ENCODE measurements at regions not wholly inside any gene's neighbourhood (a gene's known extent, or its start where the extent isn't known, plus 50 kb on each side); places are given as distances from the start of the nearest gene placed in this dataset.

GRCh38 chr16:85353839-85354685, 241.8 kb upstream of the CIBAR2 start:
- no peak for DNase-seq

GRCh38 chr16:85354686-85355514, 242.6 kb upstream of the CIBAR2 start:
- no peak for DNase-seq

- no peak for DNase-seq
Observed at GRCh38 chr16:85355515-85355837, 243.2 kb upstream of the CIBAR2 start.

GRCh38 chr16:85356157-85356556, 243.9 kb upstream of the CIBAR2 start:
- no peak for DNase-seq

GRCh38 chr16:85357323-85357722, 245.1 kb upstream of the CIBAR2 start:
- no peak for DNase-seq

GRCh38 chr16:85357924-85358505, 245.7 kb upstream of the CIBAR2 start:
- no peak for DNase-seq

GRCh38 chr16:85358704-85359146, 246.5 kb upstream of the CIBAR2 start:
- DNase-seq: no peak

GRCh38 chr16:85359147-85359822, 247.0 kb upstream of the CIBAR2 start:
- DNase-seq: no peak

GRCh38 chr16:85360323-85361277, 248.3 kb upstream of the CIBAR2 start:
- DNase-seq: no peak

- no peak for DNase-seq
Observed at GRCh38 chr16:85361441-85362118, 249.3 kb upstream of the CIBAR2 start.

GRCh38 chr16:85362443-85362842, 250.2 kb upstream of the CIBAR2 start:
- DNase-seq: no peak

- no peak for DNase-seq
Observed at GRCh38 chr16:85363427-85363826, 249.7 kb upstream of the GSE1 start.

GRCh38 chr16:85363881-85364280, 249.2 kb upstream of the GSE1 start:
- DNase-seq: no peak

- DNase-seq: no peak
Observed at GRCh38 chr16:85364323-85365040, 248.6 kb upstream of the GSE1 start.

- no peak for DNase-seq
Observed at GRCh38 chr16:85365120-85365519, 248.0 kb upstream of the GSE1 start.

- DNase-seq: no peak
Observed at GRCh38 chr16:85366031-85366763, 246.9 kb upstream of the GSE1 start.

GRCh38 chr16:85367485-85367884, 245.6 kb upstream of the GSE1 start:
- no peak for DNase-seq

- DNase-seq: no peak
Observed at GRCh38 chr16:85369060-85369459, 244.1 kb upstream of the GSE1 start.

GRCh38 chr16:85369741-85370528, 243.2 kb upstream of the GSE1 start:
- DNase-seq: peak; percentile 66

Data from suppressor macrophage treated with lipopolysaccharide for 4 hours (primary cell).